ENCODE measurements at regions not wholly inside any gene's neighbourhood (a gene's known extent, or its start where the extent isn't known, plus 50 kb on each side); places are given as distances from the start of the nearest gene placed in this dataset.

- no peaks in the 10 kb centered on the region for H3K27me3 ChIP-seq (ENCODE audit: insufficient read depth, low read length)
- no peak overlapping the region for H2BK120ac ChIP-seq (ENCODE audit: insufficient read depth, low read length, poor library complexity)
- H4K12ac ChIP-seq (ENCODE audit: low read depth, low read length), result no peak overlapping the region
- no peak overlapping the region for H2AK5ac ChIP-seq (ENCODE audit: low read length)
- no peak overlapping the region for H4K91ac ChIP-seq (ENCODE audit: low read depth, low read length)
- H3K9ac ChIP-seq (ENCODE audit: low read length), result no peak overlapping the region
- WGBS (ENCODE audit: extremely low coverage, insufficient coverage, insufficient read length), result no CpG with 5 or more reads among the region's 3 CpGs
- H3K4me1 ChIP-seq (ENCODE audit: control insufficient read depth in 1 of 2, insufficient read depth in 2 of 2, low read length in 2 of 2), result no peaks in the 10 kb centered on the region
- H3K9me3 ChIP-seq (ENCODE audit: insufficient read depth, low read depth, low read length), result no peaks in the 10 kb centered on the region
- H3K23ac ChIP-seq (ENCODE audit: low read length), result no peak overlapping the region
- no peak overlapping the region for H3K4me2 ChIP-seq (ENCODE audit: low read length)
- no peak overlapping the region for H3K27ac ChIP-seq (ENCODE audit: low read depth, low read length)
- no peak overlapping the region for H3K18ac ChIP-seq (ENCODE audit: low read length)
- H3K79me2 ChIP-seq (ENCODE audit: control insufficient read depth, insufficient read depth, low read length, poor library complexity), result no peaks in the 10 kb centered on the region
- H2BK12ac ChIP-seq (ENCODE audit: low read length), result no peak overlapping the region
- H2BK5ac ChIP-seq (ENCODE audit: low read depth, low read length, poor library complexity), result no peak overlapping the region
- H4K8ac ChIP-seq (ENCODE audit: low read depth, low read length), result no peak overlapping the region
- H3K14ac ChIP-seq (ENCODE audit: low read length), result no peak overlapping the region
- DNase-seq, result no peak
- H3K36me3 ChIP-seq (ENCODE audit: control insufficient read depth in 1 of 2, insufficient read depth in 2 of 2, low read length in 2 of 2), result no peaks in the 10 kb centered on the region
- no peaks in the 10 kb centered on the region for H3K79me1 ChIP-seq (ENCODE audit: low read length)
- no peak overlapping the region for H3K4ac ChIP-seq (ENCODE audit: low read depth, low read length)
- no peak overlapping the region for H3K4me3 ChIP-seq (ENCODE audit: low read depth, low read length)
- no peak overlapping the region for H2AFZ ChIP-seq (ENCODE audit: insufficient read depth, low read length, poor library complexity)
Measured at GRCh38 chr13:76638882-76639281, 247.3 kb downstream of the KCTD12 start.

DNA sequence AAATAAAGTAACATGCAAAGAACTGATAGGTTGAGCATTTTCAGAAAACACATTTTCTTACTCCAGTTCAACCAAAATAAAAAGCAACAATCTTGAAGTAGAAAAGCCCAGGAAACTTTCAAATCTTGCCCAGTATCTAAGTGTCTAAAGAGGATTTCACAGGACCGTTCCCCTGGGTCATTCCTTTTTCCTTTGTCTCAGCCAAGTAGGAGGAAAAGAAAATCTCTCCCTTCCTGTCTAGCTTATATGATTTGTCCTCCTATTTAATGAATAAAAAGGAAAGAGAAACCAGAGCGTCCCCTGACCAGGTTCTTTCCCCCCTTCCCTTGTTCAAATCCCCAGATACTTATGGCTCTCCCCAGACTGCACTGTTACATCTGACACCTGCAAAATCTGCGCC, 248.0 kb downstream of the KCTD12 start:
- DNase-seq, result no peak
- Histone ChIP-seq H3K4me1 (ENCODE audit: control insufficient read depth in 1 of 2, insufficient read depth in 2 of 2, low read length in 2 of 2) (no peaks in the 10 kb centered on the region), H4K12ac (ENCODE audit: low read depth, low read length) (no peak overlapping the region), H3K18ac (ENCODE audit: low read length) (no peak overlapping the region), H3K23ac (ENCODE audit: low read length) (no peak overlapping the region), H4K8ac (ENCODE audit: low read depth, low read length) (no peak overlapping the region), H2AFZ (ENCODE audit: insufficient read depth, low read length, poor library complexity) (no peak overlapping the region), H3K4me2 (ENCODE audit: low read length) (no peak overlapping the region), H3K79me1 (ENCODE audit: low read length) (no peaks in the 10 kb centered on the region), H3K4ac (ENCODE audit: low read depth, low read length) (no peak overlapping the region), H3K36me3 (ENCODE audit: control insufficient read depth in 1 of 2, insufficient read depth in 2 of 2, low read length in 2 of 2) (no peaks in the 10 kb centered on the region), H3K14ac (ENCODE audit: low read length) (no peak overlapping the region), H3K27me3 (ENCODE audit: insufficient read depth, low read length) (no peaks in the 10 kb centered on the region), H2BK120ac (ENCODE audit: insufficient read depth, low read length, poor library complexity) (no peak overlapping the region), H2AK5ac (ENCODE audit: low read length) (no peak overlapping the region), H3K9ac (ENCODE audit: low read length) (no peak overlapping the region), H2BK12ac (ENCODE audit: low read length) (no peak overlapping the region), H3K79me2 (ENCODE audit: control insufficient read depth, insufficient read depth, low read length, poor library complexity) (no peaks in the 10 kb centered on the region), H3K27ac (ENCODE audit: low read depth, low read length) (no peak overlapping the region), H2BK5ac (ENCODE audit: low read depth, low read length, poor library complexity) (no peak overlapping the region), H4K91ac (ENCODE audit: low read depth, low read length) (no peak overlapping the region), H3K4me3 (ENCODE audit: low read depth, low read length) (no peak overlapping the region), H3K9me3 (ENCODE audit: insufficient read depth, low read depth, low read length) (no peaks in the 10 kb centered on the region)
- no CpG with 5 or more reads among the region's 3 CpGs for WGBS (ENCODE audit: extremely low coverage, insufficient coverage, insufficient read length)

- no peak overlapping the region for H3K23ac ChIP-seq (ENCODE audit: low read length)
- no peak overlapping the region for H3K4me2 ChIP-seq (ENCODE audit: low read length)
- WGBS (ENCODE audit: extremely low coverage, insufficient coverage, insufficient read length), result no CpG with 5 or more reads among the region's 2 CpGs
- no peak overlapping the region for H3K14ac ChIP-seq (ENCODE audit: low read length)
- H3K79me1 ChIP-seq (ENCODE audit: low read length), result no peaks in the 10 kb centered on the region
- DNase-seq, result peak in 1 of 2 donors; percentile 5
- no peak overlapping the region for H4K91ac ChIP-seq (ENCODE audit: low read depth, low read length)
- no peak overlapping the region for H3K18ac ChIP-seq (ENCODE audit: low read length)
- H3K27ac ChIP-seq (ENCODE audit: low read depth, low read length), result no peak overlapping the region
- H2BK12ac ChIP-seq (ENCODE audit: low read length), result no peak overlapping the region
- H4K12ac ChIP-seq (ENCODE audit: low read depth, low read length), result no peak overlapping the region
- no peak overlapping the region for H3K4me3 ChIP-seq (ENCODE audit: low read depth, low read length)
- no peak overlapping the region for H3K4ac ChIP-seq (ENCODE audit: low read depth, low read length)
- H3K36me3 ChIP-seq (ENCODE audit: control insufficient read depth in 1 of 2, insufficient read depth in 2 of 2, low read length in 2 of 2), result no peaks in the 10 kb centered on the region
- no peaks in the 10 kb centered on the region for H3K79me2 ChIP-seq (ENCODE audit: control insufficient read depth, insufficient read depth, low read length, poor library complexity)
- H3K9ac ChIP-seq (ENCODE audit: low read length), result no peak overlapping the region
- H3K9me3 ChIP-seq (ENCODE audit: insufficient read depth, low read depth, low read length), result no peaks in the 10 kb centered on the region
- no peak overlapping the region for H2AK5ac ChIP-seq (ENCODE audit: low read length)
- H2BK120ac ChIP-seq (ENCODE audit: insufficient read depth, low read length, poor library complexity), result no peak overlapping the region
- H3K27me3 ChIP-seq (ENCODE audit: insufficient read depth, low read length), result no peaks in the 10 kb centered on the region
- no peak overlapping the region for H2AFZ ChIP-seq (ENCODE audit: insufficient read depth, low read length, poor library complexity)
- no peaks in the 10 kb centered on the region for H3K4me1 ChIP-seq (ENCODE audit: control insufficient read depth in 1 of 2, insufficient read depth in 2 of 2, low read length in 2 of 2)
- no peak overlapping the region for H2BK5ac ChIP-seq (ENCODE audit: low read depth, low read length, poor library complexity)
- H4K8ac ChIP-seq (ENCODE audit: low read depth, low read length), result no peak overlapping the region
Measured at GRCh38 chr13:76637641-76638141, 248.5 kb downstream of the KCTD12 start.

DNA sequence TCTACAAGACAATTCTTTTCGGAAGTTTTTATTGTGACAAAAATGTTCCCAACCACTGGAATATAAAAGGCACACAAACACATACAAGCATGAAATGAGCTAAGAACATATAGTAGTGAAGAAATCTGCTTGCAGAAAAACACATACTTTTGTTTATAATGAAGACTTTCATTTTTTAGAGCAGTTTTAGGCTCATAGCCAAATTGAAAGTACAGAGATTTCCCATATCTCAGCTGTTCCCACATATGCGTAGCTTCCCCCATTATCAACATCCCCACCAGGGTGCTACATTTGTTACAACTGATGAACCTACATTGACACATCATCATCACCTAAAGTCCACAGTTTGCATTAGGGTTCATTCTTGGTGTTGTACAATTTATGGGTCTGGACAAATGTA, 249.4 kb downstream of the KCTD12 start:
- no peaks in the 10 kb centered on the region for H3K79me1 ChIP-seq (ENCODE audit: low read length)
- no peak overlapping the region for H3K27ac ChIP-seq (ENCODE audit: low read depth, low read length)
- H2BK12ac ChIP-seq (ENCODE audit: low read length), result no peak overlapping the region
- no peak overlapping the region for H3K4me2 ChIP-seq (ENCODE audit: low read length)
- no peak overlapping the region for H4K91ac ChIP-seq (ENCODE audit: low read depth, low read length)
- no peak overlapping the region for H2AFZ ChIP-seq (ENCODE audit: insufficient read depth, low read length, poor library complexity)
- no peak for DNase-seq
- no peak overlapping the region for H3K9ac ChIP-seq (ENCODE audit: low read length)
- H2BK120ac ChIP-seq (ENCODE audit: insufficient read depth, low read length, poor library complexity), result no peak overlapping the region
- no peaks in the 10 kb centered on the region for H3K9me3 ChIP-seq (ENCODE audit: insufficient read depth, low read depth, low read length)
- no CpG with 5 or more reads among the region's 2 CpGs for WGBS (ENCODE audit: extremely low coverage, insufficient coverage, insufficient read length)
- no peak overlapping the region for H3K18ac ChIP-seq (ENCODE audit: low read length)
- H3K36me3 ChIP-seq (ENCODE audit: control insufficient read depth in 1 of 2, insufficient read depth in 2 of 2, low read length in 2 of 2), result no peaks in the 10 kb centered on the region
- no peak overlapping the region for H2AK5ac ChIP-seq (ENCODE audit: low read length)
- H3K79me2 ChIP-seq (ENCODE audit: control insufficient read depth, insufficient read depth, low read length, poor library complexity), result no peaks in the 10 kb centered on the region
- no peak overlapping the region for H3K23ac ChIP-seq (ENCODE audit: low read length)
- H3K4me1 ChIP-seq (ENCODE audit: control insufficient read depth in 1 of 2, insufficient read depth in 2 of 2, low read length in 2 of 2), result no peaks in the 10 kb centered on the region
- no peak overlapping the region for H4K8ac ChIP-seq (ENCODE audit: low read depth, low read length)
- H3K27me3 ChIP-seq (ENCODE audit: insufficient read depth, low read length), result no peaks in the 10 kb centered on the region
- no peak overlapping the region for H2BK5ac ChIP-seq (ENCODE audit: low read depth, low read length, poor library complexity)
- no peak overlapping the region for H3K4me3 ChIP-seq (ENCODE audit: low read depth, low read length)
- H3K14ac ChIP-seq (ENCODE audit: low read length), result no peak overlapping the region
- H4K12ac ChIP-seq (ENCODE audit: low read depth, low read length), result no peak overlapping the region
- no peak overlapping the region for H3K4ac ChIP-seq (ENCODE audit: low read depth, low read length)

Measured in trophoblast cell (in vitro differentiated cells and primary cell).